Nephron progenitor cell (in vitro differentiated cells): ENCODE measurements at regions not wholly inside any gene's neighbourhood (a gene's known extent, or its start where the extent isn't known, plus 50 kb on each side); places are given as distances from the start of the nearest gene placed in this dataset.
"Not testable (repeated sequence)": the region's sequence is repeated elsewhere in the genome, so short reads cannot be mapped to it uniquely, and the experiment has no call there.

Source experiments
- DNase-seq: peaks from one replicate; pipeline ENCODE4 v3.0.0; 2021
- H3K27ac Mint-ChIP-seq: 2 replicates; pipeline ENCODE4 v1.8.0; 2021; ENCODE audit warnings: mild to moderate bottlenecking, moderate library complexity, mixed read lengths
- H3K27me3 Mint-ChIP-seq: 2 replicates; pipeline ENCODE4 v1.8.0; 2021; ENCODE audit warnings: mild to moderate bottlenecking, low read depth, mixed read lengths; ENCODE audit not compliant: poor library complexity
- H3K36me3 Mint-ChIP-seq: 2 replicates; pipeline ENCODE4 v1.8.0; 2021; ENCODE audit warnings: low read depth, mixed read lengths
- H3K4me1 Mint-ChIP-seq: 2 replicates; pipeline ENCODE4 v1.8.0; 2021; ENCODE audit warnings: mixed read lengths
- H3K4me3 Mint-ChIP-seq: 2 replicates; pipeline ENCODE4 v1.8.0; 2021; ENCODE audit warnings: mild to moderate bottlenecking, moderate library complexity, mixed read lengths
- H3K9me3 Mint-ChIP-seq: 2 replicates; pipeline ENCODE4 v1.8.0; 2021; ENCODE audit warnings: mild to moderate bottlenecking, moderate library complexity, mixed read lengths
- TF ChIP-seq, protein P1 (sequence below): fragments of 200-600 bp; sonication (generic); IDR thresholded peaks from 2 replicates; pipeline ENCODE4 v1.5.0; 2021; ENCODE audit warnings: antibody characterized with exemption

DNA sequence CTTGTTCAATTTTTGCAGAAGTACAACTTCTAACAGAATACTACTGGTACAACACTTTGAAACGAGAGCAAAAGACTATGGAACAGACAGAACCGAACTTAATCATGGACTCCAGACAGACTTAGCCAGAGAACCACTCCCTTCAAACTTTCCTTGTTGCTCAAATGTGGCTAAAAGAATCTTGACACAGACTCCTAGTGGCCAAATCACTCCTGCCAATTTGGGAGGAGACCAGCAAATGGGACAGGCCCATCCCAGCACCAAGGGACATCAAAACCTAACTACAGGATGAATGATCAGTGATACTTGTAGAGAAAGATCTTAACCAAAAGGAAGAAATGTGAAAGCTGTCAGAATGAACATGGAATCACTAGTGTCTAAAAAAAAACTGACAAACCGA lies 154.0 kb downstream of the MATN1 start:
- TF ChIP-seq, protein P1, sequence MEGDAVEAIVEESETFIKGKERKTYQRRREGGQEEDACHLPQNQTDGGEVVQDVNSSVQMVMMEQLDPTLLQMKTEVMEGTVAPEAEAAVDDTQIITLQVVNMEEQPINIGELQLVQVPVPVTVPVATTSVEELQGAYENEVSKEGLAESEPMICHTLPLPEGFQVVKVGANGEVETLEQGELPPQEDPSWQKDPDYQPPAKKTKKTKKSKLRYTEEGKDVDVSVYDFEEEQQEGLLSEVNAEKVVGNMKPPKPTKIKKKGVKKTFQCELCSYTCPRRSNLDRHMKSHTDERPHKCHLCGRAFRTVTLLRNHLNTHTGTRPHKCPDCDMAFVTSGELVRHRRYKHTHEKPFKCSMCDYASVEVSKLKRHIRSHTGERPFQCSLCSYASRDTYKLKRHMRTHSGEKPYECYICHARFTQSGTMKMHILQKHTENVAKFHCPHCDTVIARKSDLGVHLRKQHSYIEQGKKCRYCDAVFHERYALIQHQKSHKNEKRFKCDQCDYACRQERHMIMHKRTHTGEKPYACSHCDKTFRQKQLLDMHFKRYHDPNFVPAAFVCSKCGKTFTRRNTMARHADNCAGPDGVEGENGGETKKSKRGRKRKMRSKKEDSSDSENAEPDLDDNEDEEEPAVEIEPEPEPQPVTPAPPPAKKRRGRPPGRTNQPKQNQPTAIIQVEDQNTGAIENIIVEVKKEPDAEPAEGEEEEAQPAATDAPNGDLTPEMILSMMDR: no peak
- no peaks in the 10 kb centered on the region for H3K4me1 Mint-ChIP-seq
- DNase-seq: no peak
- no peak overlapping the region for H3K27ac Mint-ChIP-seq
- H3K4me3 Mint-ChIP-seq: no peak overlapping the region
- H3K9me3 Mint-ChIP-seq: peaks cover 17% of the 10 kb centered on the region
- H3K36me3 Mint-ChIP-seq: no peaks in the 10 kb centered on the region
- peaks cover 16% of the 10 kb centered on the region for H3K27me3 Mint-ChIP-seq

DNA sequence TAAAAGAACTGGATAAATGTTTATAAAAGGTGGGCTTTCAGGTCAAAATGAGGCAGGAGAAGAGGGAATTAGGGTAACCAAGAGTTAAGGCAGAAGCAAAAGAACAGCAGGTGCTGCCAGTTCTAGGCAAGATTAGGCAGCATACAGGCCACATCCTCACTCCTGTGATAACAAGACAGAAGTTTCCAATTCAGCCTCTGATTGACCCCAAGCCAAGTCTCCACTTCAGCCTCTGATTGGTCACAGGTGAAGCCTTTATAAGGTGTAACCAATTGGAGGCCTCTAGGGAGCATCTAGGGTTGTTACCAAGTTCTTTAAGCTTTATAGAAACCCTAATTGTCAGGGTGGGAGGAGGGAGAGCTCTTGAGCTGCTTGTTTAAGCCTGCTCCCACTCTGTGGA lies 160.8 kb downstream of the MATN1 start:
- Mint-ChIP-seq H3K4me3 (no peak overlapping the region), H3K27me3 (peaks cover 14% of the 10 kb centered on the region), H3K9me3 (peaks cover 75% of the 10 kb centered on the region), H3K36me3 (peaks cover 5% of the 10 kb centered on the region), H3K27ac (no peak overlapping the region), H3K4me1 (no peaks in the 10 kb centered on the region)
- DNase-seq: no peak
- TF ChIP-seq, protein P1: no peak

DNA sequence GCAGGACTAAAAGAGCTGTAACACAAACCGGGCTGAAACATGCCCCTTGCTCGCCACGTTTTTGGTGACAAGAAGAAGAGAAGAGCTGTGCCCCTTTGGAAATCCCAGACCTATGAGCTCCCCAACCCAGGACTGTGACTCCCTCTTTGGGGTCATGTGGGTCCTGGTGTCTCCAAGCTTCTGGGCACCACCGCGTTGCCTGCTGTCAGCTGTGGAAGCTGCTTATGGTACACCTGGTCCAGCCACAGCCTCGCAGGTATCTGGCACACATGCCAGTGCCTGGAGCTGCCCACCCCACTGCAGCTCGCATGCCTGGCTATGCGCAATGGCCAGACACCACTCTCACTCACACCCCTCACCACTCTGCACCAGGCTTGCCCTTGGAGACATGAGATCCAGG lies 171.8 kb downstream of the MATN1 start:
- peaks cover 9% of the 10 kb centered on the region for H3K27me3 Mint-ChIP-seq
- DNase-seq: no peak
- peaks cover 4% of the 10 kb centered on the region for H3K9me3 Mint-ChIP-seq

DNA sequence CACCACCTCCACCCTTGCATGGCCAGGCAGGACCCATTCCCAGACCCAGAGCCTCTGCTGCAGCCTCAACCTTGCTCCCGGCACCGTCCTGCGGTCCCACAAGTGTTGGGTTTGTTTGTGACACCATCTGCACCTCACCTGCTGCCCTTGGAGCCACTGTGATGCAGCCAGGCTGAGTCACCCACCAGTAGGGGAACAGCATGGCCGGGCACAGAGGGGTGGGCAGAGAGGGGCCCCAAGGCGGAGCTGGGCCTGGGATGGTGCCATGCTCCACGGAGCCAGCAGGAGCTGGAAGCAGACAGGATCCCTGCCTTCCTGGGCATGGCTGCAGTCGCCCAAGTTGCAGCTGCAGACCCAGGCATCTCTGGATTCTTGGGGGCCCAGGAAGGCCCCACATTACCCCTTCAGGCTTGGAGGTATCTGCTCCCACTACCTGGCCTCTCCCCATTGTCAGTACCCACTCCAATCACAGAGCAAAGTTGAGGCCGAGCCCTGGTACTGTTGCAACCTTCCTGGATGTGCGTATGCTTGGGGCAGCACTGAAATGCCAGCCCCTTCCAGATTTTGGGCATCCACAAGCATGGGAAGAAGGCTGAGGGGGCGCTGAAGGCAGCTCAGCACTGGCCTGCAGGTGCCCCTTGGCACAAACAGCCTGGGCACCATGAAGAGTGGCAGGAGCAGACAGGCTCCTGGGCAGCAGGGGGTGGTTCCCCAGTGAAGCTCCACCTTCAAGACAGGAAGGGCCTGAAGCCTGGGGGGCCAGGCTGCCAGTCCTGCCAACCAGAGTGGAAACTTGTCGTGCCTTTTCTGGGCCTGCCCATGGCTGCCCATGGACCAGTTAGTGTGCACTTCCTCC lies 172.8 kb downstream of the MATN1 start:
- no peaks in the 10 kb centered on the region for H3K36me3 Mint-ChIP-seq
- no peak overlapping the region for H3K27ac Mint-ChIP-seq
- TF ChIP-seq, protein P1: no peak
- H3K27me3 Mint-ChIP-seq: peaks cover 9% of the 10 kb centered on the region
- DNase-seq: no peak
- H3K9me3 Mint-ChIP-seq: no peaks in the 10 kb centered on the region
- peaks cover 10% of the 10 kb centered on the region for H3K4me1 Mint-ChIP-seq
- no peak overlapping the region for H3K4me3 Mint-ChIP-seq

More for the DNA sequence above, 171.8 kb downstream of the MATN1 start:
- H3K27ac Mint-ChIP-seq: no peak overlapping the region
- TF ChIP-seq, protein P1: no peak
- peaks cover under 1% of the 10 kb centered on the region for H3K4me1 Mint-ChIP-seq
- H3K4me3 Mint-ChIP-seq: no peak overlapping the region
- no peaks in the 10 kb centered on the region for H3K36me3 Mint-ChIP-seq

DNA sequence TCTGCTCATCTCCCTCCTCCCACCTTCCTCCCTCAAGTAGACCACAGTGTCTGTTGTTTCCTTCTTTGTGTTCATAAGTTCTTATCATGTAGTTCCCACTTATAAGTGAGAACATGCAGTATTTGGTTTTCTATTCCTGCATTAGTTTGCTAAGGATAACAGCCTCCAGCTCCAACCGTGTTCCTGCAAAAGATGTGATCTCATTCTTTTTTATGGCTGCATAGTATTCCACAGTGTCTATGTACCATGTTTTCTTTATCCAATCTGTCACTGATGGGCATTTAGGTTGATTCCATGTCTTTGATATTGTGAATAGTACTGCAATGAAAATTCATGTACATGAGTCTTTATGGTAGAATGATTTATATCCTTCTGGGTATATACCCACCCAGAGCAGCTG lies 173.5 kb downstream of the MATN1 start:
- not testable (repeated sequence) for DNase-seq, H3K9me3 Mint-ChIP-seq, H3K36me3 Mint-ChIP-seq, H3K4me3 Mint-ChIP-seq, H3K27me3 Mint-ChIP-seq, H3K27ac Mint-ChIP-seq
- peaks cover 18% of the 10 kb centered on the region for H3K4me1 Mint-ChIP-seq

DNA sequence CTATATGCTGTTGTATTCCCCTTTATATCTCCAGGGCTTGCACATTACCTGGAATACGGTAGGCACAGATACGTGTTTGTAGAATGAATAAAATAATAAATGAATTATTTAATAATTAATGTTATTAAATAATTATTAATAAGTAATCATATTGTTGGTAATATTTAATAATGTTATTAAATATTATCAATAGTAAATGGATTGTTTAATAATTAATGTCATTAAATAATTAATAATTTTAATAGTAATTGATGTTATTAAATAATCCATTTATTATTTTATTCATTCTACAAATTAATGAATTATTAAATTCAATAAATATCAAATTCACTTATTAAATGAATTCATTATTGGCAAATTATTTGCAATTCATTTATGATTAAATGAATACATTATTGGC lies 175.1 kb downstream of the MATN1 start:
- peaks cover 8% of the 10 kb centered on the region for H3K27me3 Mint-ChIP-seq
- H3K4me1 Mint-ChIP-seq: peaks cover 23% of the 10 kb centered on the region
- no peak for DNase-seq
- TF ChIP-seq, protein P1: no peak
- no peak overlapping the region for H3K27ac Mint-ChIP-seq
- no peak overlapping the region for H3K4me3 Mint-ChIP-seq
- H3K36me3 Mint-ChIP-seq: no peaks in the 10 kb centered on the region
- no peaks in the 10 kb centered on the region for H3K9me3 Mint-ChIP-seq

DNA sequence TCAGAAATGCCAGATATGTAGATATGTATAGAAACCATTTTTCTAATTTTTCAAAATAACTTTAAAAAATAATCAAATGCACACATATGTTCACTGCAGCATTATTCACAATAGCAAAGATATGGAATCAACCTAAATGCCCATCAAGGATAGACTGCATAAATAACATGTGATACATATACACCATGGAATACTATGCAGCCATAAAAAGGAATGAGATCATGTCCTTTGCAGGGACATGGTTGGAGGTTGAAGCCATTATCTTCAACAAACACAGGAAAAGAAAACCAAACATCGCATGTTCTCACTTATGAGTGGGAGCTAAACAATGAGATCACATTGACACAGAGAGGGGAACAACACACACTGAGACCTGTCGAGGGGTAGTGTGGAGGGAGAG lies 176.1 kb downstream of the MATN1 start:
- not testable (repeated sequence) for H3K36me3 Mint-ChIP-seq, H3K27me3 Mint-ChIP-seq, H3K27ac Mint-ChIP-seq, H3K4me3 Mint-ChIP-seq, H3K9me3 Mint-ChIP-seq, DNase-seq
- peaks cover 23% of the 10 kb centered on the region for H3K4me1 Mint-ChIP-seq
